ENCODE measurements at regions not wholly inside any gene's neighbourhood (a gene's known extent, or its start where the extent isn't known, plus 50 kb on each side); places are given as distances from the start of the nearest gene placed in this dataset.

DNA sequence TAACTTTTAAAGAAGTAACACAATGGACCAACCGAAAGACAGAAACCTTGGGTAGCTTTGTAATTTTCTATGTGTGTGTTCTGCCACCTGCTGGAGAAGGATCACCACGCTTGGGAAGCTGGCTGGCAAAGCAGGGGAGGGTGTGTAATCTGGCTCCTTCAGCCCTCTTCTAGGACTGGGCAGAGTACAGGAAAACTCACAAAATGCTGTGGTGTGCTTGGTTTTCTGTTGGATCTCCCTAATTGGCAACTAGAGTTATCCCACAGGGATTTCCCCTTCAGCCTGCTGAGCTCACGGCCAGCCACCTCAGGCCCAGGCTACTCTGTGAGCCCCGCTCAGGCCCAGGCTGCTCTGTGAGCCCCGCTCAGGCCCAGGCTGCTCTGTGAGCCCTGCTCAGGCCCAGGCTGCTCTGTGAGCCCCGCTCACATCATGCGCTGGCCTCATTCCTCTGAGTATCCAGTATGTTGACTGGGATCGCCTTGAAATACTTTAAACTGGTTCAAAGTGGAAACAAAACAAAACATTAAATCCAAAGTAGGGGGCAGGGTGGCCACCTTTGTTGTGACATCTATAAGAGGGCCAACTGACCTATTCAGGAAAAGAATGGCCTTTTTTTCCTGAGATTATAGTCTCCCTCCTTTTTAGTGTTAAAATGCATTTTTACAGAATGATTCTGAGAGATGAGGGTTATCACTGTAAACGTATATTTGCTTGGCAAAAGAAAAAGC, 52.0 kb upstream of the RNU6-8 start:
- no peak for DNase-seq (ENCODE audit: low spot score)
- intact Hi-C loops (cut with DNase I): loop anchor here (2.0 to 5.0 kb wide), 4 partner anchors 53 to 744 kb away; partner anchors contain the start of genes RNU6-7 and RNU6-8

DNA sequence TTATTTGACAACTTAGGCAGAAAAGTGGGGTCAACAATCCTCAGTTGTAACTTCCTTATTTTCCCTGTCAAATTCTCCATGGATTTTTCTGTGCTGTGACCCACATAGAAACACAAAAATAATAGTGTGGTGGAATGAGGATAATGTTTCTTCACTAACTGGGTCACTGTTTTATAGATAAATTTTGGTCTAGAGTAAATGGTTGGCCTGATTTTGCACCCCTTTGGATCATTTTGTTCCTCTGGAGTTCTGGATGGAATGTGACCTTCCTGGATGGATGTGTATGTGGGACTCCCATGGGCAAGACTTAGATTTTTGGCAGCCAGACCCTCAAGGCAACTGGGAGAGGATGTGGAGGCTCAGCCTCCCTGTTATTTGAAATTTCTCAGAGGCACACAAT, 52.7 kb upstream of the RNU6-8 start:
- no peak for DNase-seq (ENCODE audit: low spot score)

GRCh38 chr14:32256576-32256975, 53.5 kb upstream of the RNU6-8 start:
- intact Hi-C loops (cut with DNase I): no loop called here
- no peak for DNase-seq (ENCODE audit: low spot score)

More for the DNA sequence above, 52.7 kb upstream of the RNU6-8 start:
- intact Hi-C loops (cut with DNase I): loop anchor here (2.0 kb wide), 2 partner anchors 213 to 745 kb away; no protein-coding TSS in a partner anchor

- intact Hi-C loops (cut with DNase I): no loop called here
- no peak for DNase-seq (ENCODE audit: low spot score)
Observed at GRCh38 chr14:32258336-32258993, 55.4 kb upstream of the RNU6-8 start.

GRCh38 chr14:32259368-32260013, 56.4 kb upstream of the RNU6-8 start:
- no peak for DNase-seq (ENCODE audit: low spot score)
- intact Hi-C loops (cut with DNase I): no loop called here

DNA sequence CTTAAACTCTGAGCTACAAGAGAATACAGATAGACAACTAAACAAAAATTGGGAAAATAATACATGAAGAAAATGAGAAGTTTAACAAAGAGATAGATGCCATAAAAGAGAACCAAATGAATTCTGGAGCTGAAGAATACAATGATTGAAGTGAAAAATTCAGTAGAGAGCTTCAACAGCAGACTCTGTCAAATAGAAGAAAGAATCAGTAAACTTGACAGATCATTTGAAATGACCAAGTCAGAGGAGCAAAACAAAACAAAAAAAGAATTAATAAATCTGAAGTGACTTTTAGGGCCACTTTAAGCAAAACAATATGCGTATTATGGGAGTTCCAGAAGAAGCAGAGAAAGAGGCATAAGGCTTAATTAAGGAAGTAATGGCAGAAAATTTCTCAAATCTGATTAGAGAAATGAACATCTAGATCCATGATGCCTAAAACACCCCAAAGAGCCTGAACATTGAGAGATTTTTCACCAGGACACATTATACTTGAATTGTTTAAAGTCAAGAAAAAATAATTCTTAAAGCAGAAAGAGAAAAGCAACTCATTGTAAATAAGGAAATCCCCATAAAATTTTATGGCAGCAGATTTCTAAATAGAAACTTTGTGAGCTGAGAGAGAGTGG, 61.0 kb upstream of the RNU6-8 start:
- DNase-seq (ENCODE audit: low spot score): no peak
- intact Hi-C loops (cut with DNase I): no loop called here

DNA sequence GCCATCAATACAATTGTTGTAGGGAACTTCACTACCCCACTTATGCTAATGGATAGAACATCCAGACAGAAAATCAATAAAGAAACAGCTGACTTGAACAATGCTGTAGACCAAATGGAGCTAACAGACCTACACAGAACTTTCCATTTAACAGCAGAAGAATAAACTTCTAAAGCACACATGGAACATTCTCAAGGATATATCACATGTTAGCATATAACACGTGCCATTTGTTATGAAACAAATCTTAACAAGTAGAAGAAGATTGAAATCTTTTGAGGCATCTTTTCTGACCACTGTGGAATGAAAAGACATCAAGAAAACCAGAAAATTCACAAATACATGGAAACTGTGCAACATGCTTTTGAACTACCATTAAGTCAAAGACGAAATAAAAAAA, 62.5 kb upstream of the RNU6-8 start:
- DNase-seq (ENCODE audit: low spot score): no peak
- intact Hi-C loops (cut with DNase I): no loop called here

- no peak for DNase-seq (ENCODE audit: low spot score)
- intact Hi-C loops (cut with DNase I): no loop called here
Observed at GRCh38 chr14:32277998-32278397, 51.1 kb upstream of the AKAP6 start.
